WI38 (cell line): ENCODE measurements at regions not wholly inside any gene's neighbourhood (a gene's known extent, or its start where the extent isn't known, plus 50 kb on each side); places are given as distances from the start of the nearest gene placed in this dataset.

Experiments
- H3K4me3 ChIP-seq: 2 replicates; pipeline ENCODE4 v1.5.1; 2011; ENCODE audit warnings: low read depth, mild to moderate bottlenecking, control low read depth, low read length
- CTCF ChIP-seq: IDR thresholded peaks from 2 replicates; pipeline ENCODE4 v1.5.1; 2012; ENCODE audit warnings: low read depth, mild to moderate bottlenecking, control low read depth, low read length

GRCh38 chr10:123519861-123520260, 146.3 kb upstream of the GPR26 start:
- no peak overlapping the region for H3K4me3 ChIP-seq
- TF ChIP-seq CTCF, result no peak

GRCh38 chr10:123521076-123521475, 145.1 kb upstream of the GPR26 start:
- no peak overlapping the region for H3K4me3 ChIP-seq
- no peak for TF ChIP-seq CTCF

GRCh38 chr10:123521556-123521955, 144.6 kb upstream of the GPR26 start:
- no peak for TF ChIP-seq CTCF
- no peak overlapping the region for H3K4me3 ChIP-seq

GRCh38 chr10:123522702-123523312, 143.3 kb upstream of the GPR26 start:
- no peak overlapping the region for H3K4me3 ChIP-seq
- TF ChIP-seq CTCF, result no peak

GRCh38 chr10:123523833-123524232, 142.3 kb upstream of the GPR26 start:
- no peak for TF ChIP-seq CTCF
- no peak overlapping the region for H3K4me3 ChIP-seq

- H3K4me3 ChIP-seq, result no peak overlapping the region
- TF ChIP-seq CTCF, result no peak
Measured at GRCh38 chr10:123526356-123527064, 139.6 kb upstream of the GPR26 start.

- H3K4me3 ChIP-seq, result no peak overlapping the region
- TF ChIP-seq CTCF, result no peak
Measured at GRCh38 chr10:123527151-123527550, 139.0 kb upstream of the GPR26 start.
